ENCODE measurements at regions not wholly inside any gene's neighbourhood (a gene's known extent, or its start where the extent isn't known, plus 50 kb on each side); places are given as distances from the start of the nearest gene placed in this dataset.
A peak's percentile ranks its signal among the peaks of the same experiment; 100 is the strongest.

- H3K27ac ChIP-seq = peak overlapping the region; percentile 78
- no peak for TF ChIP-seq ZFX (IDR thresholded peaks at IDR 0.05; ENCODE audit: borderline replicate concordance)
- peak; percentile 39 for TF ChIP-seq CTCF (IDR thresholded peaks at IDR 0.05)
Measured at GRCh38 chrX:115894087-115894486, 276.5 kb upstream of the AGTR2 start.

GRCh38 chrX:115895678-115896329 lies 274.7 kb upstream of the AGTR2 start:
- TF ChIP-seq CTCF (IDR thresholded peaks at IDR 0.05) = no peak
- no peak for TF ChIP-seq ZFX (IDR thresholded peaks at IDR 0.05; ENCODE audit: borderline replicate concordance)

GRCh38 chrX:115896362-115896761 lies 274.2 kb upstream of the AGTR2 start:
- TF ChIP-seq ZFX (IDR thresholded peaks at IDR 0.05; ENCODE audit: borderline replicate concordance) (no peak), CTCF (IDR thresholded peaks at IDR 0.05) (no peak)
- H3K27ac ChIP-seq = no peak overlapping the region

More at GRCh38 chrX:115895678-115896329, 274.7 kb upstream of the AGTR2 start:
- no peak overlapping the region for H3K27ac ChIP-seq

GRCh38 chrX:115897956-115898355 lies 272.6 kb upstream of the AGTR2 start:
- no peak overlapping the region for H3K27ac ChIP-seq
- TF ChIP-seq ZFX (IDR thresholded peaks at IDR 0.05; ENCODE audit: borderline replicate concordance) = no peak
- TF ChIP-seq CTCF (IDR thresholded peaks at IDR 0.05) = no peak

- no peak overlapping the region for H3K27ac ChIP-seq
- TF ChIP-seq CTCF (IDR thresholded peaks at IDR 0.05) (peak; percentile 22), ZFX (IDR thresholded peaks at IDR 0.05; ENCODE audit: borderline replicate concordance) (no peak)
Measured at GRCh38 chrX:115898382-115899001, 272.1 kb upstream of the AGTR2 start.

GRCh38 chrX:115900425-115900824 lies 270.1 kb upstream of the AGTR2 start:
- TF ChIP-seq ZFX (IDR thresholded peaks at IDR 0.05; ENCODE audit: borderline replicate concordance) = no peak
- no peak for TF ChIP-seq CTCF (IDR thresholded peaks at IDR 0.05)
- H3K27ac ChIP-seq = no peak overlapping the region

- no peak overlapping the region for H3K27ac ChIP-seq
- TF ChIP-seq ZFX (IDR thresholded peaks at IDR 0.05; ENCODE audit: borderline replicate concordance) (no peak), CTCF (IDR thresholded peaks at IDR 0.05) (no peak)
Measured at GRCh38 chrX:115901241-115901640, 269.3 kb upstream of the AGTR2 start.

Measured in 22Rv1 (cell line).